Activated naive CD4-positive, alpha-beta T cell (primary cell): ENCODE measurements at regions not wholly inside any gene's neighbourhood (a gene's known extent, or its start where the extent isn't known, plus 50 kb on each side); places are given as distances from the start of the nearest gene placed in this dataset.

ENCODE experiments used
- DNase-seq, 4 experiments: peaks; one replicate each; lab custom pipeline; 2025; lab: John Stamatoyannopoulos, UW

DNA sequence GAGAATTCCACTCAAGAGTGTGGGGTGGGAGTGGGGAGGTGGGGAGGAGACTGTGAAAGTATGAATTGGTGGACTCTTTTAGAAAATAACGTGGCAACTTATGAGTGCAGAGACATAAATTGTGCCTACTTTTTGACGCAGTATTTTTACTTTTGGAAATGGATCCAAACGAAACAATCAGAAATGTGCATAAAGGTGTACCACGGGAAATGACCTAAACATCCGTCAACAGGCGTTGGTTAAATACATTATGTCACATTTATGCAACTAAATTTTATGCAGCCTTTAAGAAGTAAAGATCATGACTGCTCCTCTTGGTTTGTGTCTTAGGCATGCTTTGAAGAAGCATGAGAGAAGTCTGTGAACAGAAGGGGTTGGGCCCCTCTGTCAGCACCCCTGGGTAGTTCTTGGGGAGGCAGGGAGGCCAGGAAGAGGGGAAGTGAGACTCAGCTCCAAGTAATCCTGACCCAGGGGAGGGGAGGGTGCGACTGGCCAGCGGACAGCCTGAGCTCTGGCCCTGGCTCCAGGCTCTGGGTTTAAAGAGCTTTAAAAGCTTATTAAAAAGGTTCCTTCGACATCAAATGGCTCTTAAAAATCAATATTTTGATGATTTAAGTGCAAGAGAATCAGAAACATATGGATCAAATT, 126.4 kb upstream of the HAAO start:
- DNase-seq, result no peak

DNA sequence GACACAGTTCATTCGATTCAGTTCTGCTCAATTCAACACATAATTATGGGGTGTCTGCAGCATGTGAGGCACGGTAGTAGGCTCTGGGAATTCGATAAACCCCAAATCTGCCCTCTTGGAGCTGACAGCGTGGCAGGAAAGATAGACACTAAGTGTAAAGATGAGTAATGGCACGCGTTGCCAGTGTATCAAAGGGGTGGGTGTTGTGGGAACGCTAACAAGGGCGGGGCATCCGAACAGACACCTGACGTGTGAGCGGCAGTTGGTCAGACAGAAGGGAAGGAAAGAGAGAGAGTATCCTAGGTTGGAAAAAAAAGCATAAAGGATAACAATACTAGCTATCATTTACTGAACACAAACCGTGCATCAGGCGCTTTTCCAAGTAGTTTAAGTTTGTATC, 125.7 kb upstream of the HAAO start:
- no peak for DNase-seq

DNA sequence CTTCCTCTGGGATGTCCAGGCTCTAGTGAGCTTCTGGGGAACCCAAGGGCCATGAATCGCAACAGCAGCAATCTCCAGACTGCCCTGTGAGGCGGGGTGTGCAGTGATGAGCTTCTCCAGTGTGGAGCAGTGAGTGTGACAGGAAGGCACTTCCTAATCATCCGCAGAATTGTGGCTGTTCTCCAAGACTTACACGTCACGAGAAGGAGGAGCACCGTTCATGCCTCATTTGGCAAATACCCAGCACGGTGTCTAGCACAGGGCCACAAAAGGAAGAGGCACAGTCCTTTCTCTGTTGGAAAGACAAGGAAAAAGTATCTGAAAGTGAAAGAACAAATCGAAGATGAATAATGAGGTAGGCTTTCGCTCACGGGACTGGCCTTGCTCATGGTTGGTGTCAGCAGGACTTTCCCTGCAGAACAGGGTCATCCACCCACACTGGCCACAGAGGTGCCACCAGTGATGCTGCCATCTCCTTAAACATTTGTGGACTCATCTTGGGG, 125.1 kb upstream of the HAAO start:
- DNase-seq, result no peak

DNA sequence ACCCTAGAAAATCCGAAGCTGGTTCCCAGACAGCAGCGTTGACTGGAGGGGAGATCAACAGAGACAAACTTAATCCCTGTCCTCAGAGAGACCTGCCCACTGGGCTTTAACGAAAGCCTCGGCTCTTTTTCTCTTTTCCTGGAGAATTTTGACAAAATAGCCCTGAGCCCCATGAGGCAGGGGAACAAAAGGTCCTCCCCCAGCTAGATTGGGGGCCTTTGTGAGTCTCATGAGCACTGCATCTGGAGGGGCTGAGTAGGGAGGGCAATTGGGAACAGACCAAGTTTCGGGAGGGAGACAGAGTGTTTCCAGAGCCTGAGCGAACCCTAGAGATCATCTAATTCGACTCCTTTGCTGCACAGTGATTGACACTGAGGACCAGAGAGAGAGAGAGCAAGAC, 123.9 kb upstream of the HAAO start:
- no peak for DNase-seq

DNA sequence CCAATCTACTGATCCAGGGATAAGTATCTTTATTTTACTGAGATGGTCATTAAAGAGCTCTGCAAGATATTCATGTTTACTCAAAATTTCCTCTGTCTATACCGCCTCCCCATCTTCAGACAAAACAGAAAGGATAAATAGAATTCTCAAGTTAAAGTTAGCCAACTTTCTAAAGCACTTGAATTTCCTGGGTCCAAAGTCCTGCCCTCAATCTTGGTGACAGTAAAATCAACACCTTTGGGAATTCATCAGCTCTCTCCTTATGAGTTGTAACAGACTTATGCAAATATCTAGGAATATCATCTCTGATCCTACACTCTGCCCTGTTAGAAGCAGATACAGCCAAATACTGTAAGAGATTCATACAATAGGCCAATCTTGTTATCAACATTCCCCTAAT, 122.5 kb upstream of the HAAO start:
- no peak for DNase-seq

DNA sequence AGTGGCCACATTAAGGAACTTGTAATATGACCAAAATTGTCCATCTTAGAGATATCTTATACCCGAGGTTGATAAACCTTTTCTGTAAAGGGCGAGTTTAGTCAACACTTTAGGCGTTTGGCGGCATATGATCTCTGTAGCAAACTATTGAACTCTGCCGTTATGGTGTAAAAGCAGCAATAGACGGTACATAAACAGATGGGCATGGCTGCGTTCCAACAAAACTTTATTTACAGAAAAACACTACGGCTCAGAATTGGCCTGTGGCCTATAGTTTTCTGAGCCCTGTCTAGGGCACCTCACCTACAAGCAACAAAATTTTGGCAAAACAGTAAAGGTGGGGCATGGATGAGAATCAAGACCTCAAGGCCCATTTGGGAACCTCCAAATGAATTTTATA, 121.9 kb upstream of the HAAO start:
- DNase-seq, result no peak

DNA sequence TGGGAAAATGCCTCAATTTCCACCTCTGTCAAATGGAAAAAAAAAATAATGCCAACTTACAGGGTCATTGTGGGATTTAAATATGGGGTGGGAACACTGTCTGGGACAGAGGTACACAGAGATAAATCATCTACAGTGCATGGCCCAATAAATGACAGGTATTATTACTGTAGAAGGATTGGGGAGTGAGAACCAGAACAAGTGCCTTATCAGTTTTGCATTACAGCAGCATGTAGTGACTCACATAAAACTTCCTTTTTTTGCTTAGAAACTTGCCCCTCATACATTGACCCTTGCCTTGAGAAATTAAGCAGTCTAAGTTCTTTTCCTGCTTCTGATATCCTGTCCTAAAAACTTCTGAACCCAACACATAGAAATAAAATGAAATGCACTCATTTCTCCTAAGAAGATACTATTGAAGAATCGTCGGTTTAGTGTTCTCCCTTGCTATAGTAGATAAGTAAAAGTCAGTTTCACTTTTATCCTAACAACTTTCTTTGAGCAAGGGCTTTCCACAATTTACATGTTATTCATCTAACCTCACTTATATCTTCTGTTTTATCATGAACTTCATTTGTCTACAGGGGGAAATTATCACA, 121.0 kb upstream of the HAAO start:
- DNase-seq, result no peak

DNA sequence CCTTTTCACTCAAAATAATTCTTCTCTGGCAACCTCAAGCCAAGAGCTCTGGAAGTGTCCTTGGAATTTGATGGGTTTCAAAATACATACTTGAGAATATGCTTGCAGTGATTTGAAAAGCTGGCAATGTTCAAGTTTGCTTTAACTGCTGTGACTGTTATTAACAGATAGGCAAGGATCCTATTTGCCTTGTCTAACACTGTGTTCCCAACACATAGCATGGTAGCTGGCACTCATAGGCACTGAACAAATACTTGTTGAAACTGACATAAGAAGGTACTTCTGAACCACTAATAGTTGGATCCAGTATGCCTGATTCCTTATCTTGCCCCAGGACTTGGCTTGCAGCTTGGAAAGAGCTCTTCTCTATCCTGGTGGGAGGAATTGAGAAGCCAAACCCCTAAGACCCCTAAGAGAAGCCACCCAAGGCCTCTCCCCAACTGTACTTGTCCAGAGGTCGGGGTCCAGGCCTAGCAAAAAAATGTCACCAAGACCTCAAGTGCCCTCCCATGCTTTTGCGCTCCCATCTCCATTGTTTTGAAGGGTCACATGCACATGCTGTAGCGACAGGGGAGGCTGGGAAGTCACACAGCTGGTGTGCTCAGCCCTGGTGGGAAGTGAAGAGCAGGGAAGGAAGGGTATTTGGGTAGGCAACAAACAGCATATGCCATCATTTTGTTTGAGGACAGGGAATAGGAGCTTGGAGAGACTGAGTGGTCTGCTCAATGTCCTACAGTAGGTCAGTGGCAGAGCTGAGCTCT, 118.4 kb upstream of the HAAO start:
- no peak for DNase-seq

DNA sequence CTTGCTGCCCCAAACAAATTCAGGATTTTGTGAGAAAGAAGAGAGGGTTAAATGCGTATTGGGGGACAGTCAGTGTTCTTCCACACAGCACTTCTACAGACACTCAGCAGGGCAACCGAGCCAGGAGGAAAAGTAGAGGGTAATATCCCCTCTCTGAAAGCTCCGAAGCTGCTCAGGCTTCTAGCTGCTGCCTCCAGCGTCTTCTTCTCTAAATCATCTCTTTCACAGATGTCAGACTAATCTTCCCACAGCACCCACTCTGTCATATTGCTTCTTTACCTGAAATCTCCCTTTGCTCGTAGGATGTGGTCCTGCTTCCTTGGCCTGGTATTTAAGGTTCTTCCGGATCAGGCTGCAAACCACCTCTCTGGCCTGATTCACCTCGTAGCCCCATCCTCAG, 117.6 kb upstream of the HAAO start:
- DNase-seq, result no peak

DNA sequence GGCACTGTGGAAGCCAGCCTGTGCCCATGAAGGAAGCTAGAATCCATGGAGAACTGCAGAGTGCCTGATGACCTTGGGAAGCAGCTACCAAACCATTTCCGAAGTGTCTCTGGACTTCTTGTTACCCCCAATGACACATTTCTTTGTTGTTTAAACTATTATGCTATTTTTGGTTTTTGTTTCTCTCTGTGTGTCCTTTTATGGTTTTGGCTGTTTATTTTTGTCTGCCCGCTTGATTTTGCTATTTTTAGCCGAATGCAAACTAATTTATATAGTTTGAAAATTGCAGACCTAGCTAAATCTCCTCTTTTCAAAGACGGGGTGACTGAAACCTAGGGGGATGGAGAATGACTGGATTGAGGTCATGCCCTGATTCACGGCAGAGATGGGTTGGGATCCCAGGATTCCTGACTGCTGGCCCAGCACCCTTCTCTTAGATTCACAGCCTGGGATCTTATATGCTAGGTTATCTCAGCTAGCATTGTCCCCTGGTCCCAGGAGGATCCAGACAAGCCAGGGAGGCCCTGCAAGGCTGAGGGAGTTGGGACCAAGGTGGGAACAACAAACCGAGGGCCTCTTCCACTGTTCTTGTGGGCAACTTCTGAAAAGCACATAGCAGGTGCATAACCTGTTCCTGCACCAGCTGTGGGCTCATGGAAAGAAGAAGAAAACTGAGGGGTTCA, 116.3 kb upstream of the HAAO start:
- DNase-seq, result no peak

DNA sequence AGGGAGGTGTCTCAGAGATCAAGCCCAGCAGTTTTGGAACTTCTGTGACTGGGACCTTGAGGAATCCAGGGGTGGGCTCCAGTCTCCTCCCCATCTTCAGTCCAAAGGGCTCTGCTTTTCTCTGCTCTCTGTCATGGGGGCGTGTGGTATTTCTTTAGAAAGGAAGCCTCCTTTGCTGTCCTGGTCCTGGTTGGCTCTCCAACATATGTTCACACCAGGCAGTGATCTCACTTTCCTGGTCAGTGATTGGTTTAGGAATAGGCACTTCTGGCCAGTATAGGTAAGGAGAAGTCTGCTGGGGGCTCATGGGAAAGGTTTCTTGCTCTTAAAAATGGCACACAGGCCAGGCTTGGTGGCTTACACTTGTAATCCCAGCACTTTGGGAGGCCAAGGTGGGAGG, 115.5 kb upstream of the HAAO start:
- no peak for DNase-seq

DNA sequence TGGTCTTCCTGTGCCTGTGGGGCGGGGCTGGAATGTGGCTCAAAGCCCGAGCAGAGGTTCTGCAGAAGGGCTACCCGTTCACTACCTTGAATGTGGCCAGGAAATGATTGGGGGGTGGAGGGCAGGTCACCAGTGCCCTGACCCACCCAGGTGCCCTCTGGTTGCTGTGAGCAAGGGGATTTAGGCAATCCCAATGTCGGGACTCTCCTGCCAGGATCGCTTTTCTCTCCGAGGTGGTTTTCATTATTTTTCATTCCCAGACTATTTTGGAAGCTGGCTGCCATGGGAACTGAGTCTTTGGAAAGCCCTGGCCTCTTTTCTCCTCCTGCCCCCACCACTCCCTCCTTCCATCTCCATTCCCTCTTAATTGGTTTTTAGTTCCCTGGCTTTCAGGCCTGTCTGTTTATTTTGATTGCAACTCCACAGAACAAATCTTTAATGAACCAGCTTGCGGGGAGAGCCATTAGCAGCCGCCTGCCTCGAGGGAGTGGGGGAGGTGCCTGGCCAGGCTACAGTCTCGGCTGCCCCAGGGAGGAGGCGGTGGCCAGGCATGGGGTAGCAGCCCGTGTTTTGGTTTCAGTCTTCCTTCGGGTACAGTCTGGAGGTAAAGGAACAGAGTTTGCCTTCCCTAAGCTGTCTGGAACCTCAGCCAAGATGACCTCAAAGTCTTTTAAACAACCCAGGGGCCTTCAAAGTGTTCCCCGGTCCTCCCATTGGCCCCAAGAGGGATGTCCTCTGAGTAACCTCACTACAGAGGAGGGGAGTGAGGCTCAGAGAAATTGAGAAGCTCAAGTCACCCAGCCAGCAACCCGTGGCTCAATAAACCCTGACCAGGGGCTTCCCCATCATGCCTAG, 114.4 kb upstream of the HAAO start:
- no peak for DNase-seq

DNA sequence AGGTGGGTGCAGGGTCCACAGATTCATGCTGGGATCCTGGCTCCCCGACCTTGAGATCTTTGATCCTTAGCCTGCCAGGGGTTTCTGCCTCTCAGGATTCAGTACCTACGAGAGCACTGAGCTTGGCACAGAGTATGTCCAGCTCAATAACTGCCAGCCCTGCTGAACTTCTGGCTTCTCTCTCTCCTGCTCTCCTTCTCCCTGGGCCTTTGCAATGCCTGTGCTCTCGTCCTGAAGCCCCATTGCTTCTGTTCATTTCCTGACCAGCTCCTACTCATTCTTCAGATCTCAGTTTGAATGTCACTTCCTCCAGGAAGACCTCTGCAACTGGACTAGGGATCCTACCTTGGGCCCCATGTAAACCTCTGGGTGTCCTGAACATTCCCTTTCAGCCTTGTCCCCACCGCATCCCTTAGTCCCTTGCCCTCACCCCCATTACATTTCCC, 113.8 kb upstream of the HAAO start:
- DNase-seq, result no peak

DNA sequence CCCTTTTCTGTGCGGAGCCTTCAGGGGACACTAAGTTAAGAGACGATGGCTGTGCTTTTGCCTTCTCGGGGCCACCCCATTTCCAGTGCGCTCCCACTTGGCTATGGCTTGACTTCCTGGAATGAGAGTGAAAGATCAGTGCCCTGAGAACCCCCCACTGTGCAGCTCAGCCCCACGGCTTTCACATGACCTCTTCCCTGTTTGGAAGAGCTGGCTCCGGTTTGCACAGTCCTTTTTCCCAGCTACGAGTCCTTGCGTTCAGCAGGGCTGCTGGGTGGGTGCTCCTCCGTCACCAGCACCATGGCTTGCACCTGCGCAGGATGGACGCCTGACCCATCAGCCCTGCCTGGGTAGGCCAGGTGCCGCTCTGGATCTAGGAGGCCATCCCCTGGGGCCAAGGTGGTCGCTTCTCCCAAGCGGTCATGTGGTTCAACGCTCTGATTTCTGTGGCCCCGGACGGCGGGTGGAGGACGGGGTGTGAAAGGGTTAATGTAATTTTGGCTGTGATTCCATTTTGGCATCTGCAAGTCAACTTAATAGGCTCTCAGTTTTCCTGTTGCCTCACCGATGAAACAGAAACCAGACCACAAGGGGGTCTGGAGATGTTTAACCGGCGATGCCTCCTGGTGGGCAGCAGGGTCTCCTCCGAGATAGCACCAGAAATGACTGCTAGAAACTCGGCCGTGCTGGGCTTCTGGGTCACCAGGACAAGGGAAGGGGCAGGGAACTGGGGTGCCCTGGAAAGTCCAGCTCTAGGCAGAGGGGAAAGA, 113.1 kb upstream of the HAAO start:
- no peak for DNase-seq

DNA sequence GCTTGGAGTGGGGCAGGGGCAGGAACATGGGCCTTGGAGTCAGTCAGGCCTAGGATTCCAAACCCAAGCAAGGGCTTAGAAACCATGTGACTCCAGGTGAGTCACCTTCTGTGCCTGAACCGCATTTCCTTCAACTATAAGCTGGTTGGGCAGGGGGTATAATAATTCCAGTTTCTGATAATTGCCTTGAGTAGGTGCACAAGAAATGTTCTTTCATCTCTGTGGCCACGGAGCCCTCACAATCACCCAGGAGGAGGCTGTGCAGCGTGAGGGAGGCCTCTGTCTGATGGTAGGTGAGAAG, 112.1 kb upstream of the HAAO start:
- no peak for DNase-seq

DNA sequence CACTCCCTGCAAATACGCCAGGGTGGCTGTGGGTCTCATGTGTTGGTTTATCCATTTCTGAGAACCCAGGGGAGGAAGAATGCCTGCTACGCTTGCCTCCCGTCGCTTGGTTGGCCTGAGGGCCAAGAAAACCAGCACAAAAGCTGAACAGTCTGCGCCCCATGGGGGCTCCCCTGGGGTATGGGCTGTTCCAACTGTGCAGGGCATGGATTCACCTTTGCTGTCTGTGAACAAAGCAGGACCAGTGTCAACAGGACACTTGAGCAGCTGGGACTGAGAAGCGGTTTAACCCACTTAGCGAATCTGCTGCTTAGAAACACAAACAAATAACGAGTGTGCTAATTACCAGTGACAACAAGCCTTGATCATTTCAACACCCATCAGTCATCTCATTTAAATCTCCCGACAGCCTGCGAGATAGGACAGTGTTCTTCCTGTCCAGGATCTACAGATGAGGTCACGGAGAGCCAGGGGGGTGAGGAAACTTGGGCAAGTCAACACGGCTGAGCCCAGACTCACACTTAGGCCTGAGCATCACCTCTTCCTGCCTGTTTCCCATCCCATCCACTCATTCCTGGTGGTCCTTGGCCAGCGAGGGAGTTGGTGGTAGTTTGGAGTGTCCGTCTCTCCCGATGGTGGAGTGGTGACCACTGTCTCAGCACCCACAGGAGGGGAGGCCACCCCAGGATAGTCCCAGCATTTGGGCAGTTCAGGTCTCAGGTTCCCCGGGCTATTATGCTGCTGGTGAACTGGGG, 111.6 kb upstream of the HAAO start:
- DNase-seq, result no peak

DNA sequence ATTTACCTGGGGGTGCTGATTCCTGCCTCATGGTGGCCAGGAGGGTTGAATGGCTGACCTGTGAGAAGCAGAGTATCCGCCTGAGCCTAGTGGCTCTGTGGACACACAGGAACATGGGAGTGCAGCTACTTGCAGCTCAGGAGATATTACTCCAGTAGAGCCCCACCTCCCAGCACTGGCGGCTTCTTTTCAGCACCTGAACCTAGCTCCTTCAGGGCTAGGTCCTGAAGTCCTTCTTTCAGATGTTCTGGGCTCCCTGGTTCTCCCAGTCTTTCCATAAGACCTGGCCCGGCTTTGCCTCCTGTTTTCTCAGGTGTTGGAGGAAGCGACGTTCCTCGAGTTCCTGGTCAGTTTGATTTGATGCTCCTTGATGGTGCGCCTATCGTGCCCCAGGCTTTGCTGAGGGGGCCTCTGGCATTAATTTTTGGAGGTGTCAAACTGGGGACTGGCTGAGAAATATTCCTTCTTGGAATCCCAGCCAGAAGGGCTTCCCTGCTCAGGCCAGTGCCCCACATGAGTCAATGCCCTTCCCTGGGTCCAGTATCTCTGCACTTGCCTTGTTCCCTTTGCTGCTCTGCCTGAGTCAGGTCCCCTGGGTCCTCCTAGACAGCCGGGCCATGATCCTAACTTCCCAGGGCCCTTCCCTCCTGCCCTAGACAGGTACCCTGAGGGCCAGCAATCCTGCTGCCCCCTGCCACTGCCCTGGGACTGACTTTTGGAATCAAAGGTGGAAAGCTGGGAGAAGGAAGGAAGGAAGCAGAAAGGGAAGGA, 110.7 kb upstream of the HAAO start:
- DNase-seq, result no peak

DNA sequence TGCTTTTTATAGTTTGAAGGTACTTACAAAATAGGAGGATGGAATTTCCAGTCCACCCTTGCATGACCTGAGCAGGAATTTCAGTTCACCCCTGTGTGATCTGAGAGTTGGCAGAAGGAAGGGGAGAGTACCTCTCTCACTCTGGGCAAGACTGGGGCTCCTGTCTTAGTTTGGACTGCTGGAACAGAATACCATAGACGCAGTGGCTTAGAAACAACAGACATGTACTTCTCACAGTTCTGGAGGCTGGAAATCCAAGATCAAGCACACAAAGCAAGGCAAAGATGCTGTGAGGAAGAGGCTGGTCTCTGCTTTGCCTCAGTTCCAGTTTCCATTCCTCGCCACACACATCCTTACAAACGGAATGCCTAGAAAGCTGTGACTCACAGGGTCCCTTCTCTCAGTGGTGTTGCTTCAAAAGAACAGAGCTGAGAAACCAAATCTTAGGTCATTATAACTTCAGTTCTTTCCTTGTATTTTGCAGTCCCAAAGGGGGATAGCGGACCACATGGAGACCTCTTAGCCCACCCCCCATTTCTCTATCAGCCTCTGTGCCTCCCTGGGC, 108.8 kb upstream of the HAAO start:
- DNase-seq, result no peak

DNA sequence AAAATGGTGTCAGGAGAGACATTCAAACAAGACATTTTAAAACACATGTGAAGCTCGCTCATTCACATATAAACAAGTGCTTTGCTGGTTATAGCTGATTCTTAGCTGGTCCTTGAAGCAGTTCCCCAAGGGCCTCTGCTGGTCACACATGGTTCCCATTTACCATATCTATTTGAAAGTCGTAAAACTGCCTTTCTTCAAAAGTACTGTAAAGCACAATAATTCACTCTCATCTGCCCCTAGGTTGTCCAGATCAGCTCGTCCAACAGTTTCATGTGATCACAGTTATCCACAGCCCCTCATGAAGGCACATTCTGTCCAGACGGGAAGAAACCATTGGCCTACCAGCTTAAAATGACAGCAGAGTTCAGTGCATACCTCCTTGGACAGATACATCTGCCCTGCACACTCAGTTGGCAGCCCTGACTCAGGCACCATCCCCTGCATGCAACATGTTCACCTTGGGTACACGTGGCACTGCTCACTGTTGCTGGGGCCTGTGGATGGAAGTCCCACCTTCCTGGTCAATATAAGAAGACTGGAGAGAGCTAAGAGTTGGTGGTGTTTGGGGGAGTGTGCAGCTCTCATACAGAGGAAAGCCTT, 108.0 kb upstream of the HAAO start:
- no peak for DNase-seq
